SKM-1 (cell line): ENCODE measurements at regions not wholly inside any gene's neighbourhood (a gene's known extent, or its start where the extent isn't known, plus 50 kb on each side); places are given as distances from the start of the nearest gene placed in this dataset.
"Not testable (repeated sequence)": the region's sequence is repeated elsewhere in the genome, so short reads cannot be mapped to it uniquely, and the experiment has no call there.

Experiments
- DNase-seq: peaks from one replicate; lab custom pipeline; 2025; ENCODE audit not compliant: unreplicated experiment; lab: John Stamatoyannopoulos, UW

DNA sequence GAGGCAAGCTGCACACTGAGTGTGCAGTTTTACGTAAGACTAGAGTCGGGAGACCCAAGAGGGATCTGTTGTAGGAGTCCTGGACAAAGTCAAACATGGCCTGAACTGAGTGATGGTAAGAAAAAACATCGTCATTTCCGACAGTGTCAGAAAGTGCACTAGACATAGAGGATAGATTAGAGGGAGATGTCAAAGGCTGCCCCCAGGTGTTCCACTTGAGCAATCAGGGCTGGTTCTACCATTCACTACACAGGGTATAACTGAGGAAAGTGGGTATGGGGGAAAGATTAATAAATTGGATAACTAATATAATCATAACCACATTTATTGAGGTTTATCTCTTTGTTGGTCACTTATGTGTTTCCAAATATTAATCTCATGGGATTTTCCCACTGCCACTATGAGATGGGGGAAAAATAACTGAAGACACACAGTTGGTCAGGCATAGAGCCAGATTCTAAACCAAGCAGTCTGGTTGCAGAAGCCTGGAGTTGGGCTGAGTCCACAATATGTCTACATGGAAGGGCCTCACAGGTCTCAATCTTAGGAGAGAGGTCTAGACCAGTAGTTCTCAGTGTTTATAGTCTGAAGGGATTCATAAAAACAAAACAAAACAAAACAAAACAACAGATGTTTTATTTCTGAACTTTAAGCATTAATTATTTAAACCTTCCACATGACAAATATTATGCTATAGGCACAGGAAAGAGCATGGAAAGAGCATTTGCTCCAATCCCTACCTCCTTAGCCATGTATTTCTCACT is 766.5 kb downstream of the NTRK3 start:
- DNase-seq, result no peak

DNA sequence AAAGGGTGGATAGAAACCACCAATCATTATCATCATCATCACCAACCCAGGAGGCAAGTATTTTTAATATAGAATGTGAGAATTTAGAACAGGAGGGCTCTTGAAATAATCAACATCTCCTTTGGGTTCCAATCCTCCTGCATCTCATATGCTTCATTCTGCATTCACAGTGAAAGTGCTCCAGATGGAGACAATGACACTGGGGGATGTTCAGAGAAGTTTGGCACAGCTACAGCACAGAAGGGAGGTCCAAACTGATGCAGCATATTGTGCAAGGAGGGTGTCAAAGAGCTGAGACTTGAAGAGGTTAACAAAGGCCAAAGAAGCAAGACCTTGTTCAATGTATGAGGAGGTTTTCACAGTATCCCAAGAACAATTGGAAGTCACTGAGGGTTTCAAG is 767.1 kb downstream of the NTRK3 start:
- DNase-seq, result no peak

DNA sequence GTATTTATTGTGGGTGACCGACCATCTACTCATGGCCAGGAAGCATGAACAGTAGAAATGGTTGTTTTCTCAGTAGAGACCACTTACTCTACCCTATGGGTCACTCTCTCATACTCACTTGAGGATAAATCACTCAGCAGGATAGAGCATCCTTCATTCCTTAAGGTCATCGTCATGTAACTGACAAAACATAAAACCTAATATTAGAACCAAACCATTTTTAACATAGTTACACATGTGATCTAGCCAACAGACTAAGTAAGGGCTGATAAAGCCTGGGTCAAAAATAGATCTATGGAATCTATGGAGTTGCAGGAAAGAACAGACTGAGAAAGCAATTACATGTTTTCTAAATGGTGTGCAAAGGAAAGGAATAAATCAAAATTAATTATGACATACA is 769.1 kb downstream of the NTRK3 start:
- no peak for DNase-seq

DNA sequence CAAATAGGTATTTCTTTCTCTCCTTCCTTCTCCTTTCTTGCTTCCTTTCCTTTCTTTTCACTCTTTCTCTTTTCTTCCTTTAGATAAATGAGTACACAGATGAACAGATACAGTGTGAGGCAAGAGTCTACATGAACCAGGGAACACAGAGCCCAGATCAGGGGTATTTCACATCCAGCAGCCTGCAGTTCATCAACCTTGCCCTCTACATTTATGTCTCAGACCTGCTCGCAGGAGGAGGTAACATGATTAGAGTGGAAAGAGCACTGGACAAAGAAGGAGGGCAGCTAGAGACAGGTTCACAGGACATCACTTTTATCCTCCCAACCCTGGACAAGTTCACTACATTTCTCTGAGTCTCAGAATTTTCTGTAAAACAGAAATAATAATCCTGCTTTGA is 773.1 kb downstream of the NTRK3 start:
- no peak for DNase-seq

DNA sequence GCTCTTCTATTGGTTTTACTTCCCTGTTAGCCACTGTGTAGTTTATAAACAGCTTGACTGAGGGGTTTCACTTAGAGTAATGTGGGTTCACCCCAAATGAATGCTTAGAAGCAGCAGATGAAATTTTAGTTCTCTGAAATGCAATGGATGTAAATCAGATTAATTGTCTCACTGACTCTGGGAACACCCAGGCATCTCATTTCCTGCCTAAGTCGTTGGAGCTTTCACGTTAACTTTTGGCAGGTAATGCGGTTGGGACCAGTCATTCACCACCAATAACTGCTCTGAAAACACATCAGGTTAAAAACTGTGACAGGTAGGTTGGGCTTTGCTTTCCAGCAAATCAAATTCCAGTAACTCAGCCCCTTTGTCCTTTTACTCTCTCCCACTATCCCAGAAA is 775.4 kb downstream of the NTRK3 start:
- no peak for DNase-seq

DNA sequence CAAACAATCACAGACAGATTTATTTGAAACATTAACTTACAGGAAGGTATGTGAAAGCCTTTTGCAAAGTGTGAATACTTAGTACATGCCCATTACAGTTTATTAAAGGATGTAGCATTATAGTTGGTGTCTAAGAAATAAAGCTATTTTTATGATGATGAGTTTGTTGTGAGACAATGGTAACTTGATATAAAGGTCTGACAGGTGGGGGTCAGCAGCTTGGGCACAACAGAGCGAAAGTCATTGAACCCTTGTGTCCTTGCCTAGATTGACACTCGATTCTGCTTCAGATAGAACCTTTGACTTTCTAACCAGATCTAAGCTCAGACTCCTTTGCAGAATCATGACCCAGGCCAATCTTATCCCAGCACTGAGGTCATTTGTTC is 777.9 kb downstream of the NTRK3 start:
- no peak for DNase-seq

DNA sequence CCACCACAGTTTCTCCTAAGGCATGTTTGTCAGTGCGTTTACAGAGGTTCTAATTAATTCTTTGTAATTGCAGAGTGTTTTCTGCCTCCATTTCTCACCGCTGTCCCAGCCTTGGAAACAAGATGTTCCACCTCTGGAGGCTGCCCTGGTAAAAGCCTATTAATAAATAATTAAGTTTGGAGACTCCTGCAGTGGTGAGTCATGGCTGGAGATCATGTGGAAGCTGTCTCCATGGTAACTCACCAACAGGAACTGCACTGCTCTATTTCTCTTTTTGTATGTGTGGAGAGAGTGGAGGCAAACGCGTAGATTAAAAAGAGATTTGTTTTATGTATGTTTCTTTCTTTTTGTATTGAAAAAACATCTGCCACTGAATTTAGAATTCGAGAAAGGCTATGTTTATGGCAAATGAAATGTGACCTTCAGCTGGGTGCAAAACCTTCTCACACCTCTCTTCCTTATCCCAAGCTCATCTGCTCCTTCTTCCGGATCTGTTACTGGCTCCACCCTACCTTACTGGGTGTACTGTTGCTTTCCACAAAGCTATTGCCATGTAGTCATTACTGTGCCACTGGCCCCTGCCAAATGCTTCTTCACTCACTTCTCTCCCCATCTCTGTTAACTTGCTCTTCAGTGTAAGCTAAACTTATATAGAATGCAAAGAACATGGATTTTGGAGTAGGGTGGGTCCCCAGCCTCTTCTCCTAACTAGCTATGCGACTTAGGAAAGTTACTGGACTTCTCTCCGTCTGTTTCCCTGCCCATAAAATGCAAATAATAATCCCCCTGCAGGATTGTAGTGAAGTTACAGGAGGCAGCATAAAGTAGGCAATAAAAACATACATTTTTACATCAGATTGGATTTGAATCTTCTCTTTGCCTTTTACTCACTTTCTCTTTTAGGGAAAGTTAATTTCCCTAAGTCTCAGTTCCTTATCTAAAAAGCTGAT is 778.5 kb downstream of the NTRK3 start:
- DNase-seq, result no peak

DNA sequence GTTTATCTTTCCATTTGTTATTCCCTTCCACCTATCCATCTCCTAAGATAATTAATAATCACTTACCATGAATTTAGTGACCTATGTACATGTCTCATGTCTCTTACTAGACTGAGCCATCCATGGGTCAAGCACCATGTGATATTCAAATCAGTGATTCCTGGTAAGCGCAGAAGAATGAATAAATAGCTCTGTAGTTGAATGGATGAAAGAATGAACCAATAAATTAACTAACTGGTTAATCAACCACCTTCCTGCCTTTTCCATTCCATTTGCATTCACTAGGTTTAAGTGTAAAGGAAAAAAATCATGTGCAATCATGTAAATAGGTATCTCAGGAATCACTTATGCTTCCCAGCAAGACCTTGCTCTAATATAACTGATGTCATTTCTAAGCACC is 779.5 kb downstream of the NTRK3 start:
- no peak for DNase-seq

DNA sequence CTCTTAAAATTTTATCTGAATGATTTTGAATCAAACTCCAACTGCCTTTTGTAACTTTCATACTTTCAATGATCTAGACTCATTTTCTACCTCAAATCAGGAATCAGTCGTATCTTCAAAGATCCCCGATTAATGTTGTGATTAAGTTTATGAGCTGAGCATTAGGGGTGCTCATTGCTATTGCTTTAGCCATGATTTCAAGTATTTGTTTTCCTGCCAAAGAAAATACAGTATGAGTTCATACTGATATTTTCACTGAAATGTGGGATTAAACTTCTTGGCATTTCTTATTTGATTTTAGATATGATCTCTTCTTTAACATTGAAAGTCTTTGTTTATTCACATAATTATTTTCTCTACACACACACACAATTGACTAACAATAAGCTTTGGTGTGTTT is 785.6 kb downstream of the NTRK3 start:
- DNase-seq, result no peak

DNA sequence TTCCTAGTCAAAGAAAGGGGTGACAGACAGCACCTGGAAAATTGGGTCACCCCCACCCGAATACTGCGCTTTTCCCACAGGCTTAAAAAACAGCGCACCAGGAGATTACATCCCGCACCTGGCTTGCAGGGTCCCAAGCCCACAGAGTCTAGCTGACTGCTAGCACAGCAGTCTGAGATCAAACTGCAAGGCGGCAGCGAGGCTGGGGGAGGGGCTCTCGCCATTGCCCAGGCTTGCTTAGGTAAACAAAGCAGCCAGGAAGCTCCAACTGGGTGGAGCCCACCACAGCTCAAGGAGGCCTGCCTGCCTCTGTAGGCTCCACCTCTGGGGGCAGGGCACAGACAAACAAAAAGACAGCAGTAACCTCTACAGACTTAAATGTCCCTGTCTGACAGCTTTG is 792.6 kb downstream of the NTRK3 start:
- not testable (repeated sequence) for DNase-seq

DNA sequence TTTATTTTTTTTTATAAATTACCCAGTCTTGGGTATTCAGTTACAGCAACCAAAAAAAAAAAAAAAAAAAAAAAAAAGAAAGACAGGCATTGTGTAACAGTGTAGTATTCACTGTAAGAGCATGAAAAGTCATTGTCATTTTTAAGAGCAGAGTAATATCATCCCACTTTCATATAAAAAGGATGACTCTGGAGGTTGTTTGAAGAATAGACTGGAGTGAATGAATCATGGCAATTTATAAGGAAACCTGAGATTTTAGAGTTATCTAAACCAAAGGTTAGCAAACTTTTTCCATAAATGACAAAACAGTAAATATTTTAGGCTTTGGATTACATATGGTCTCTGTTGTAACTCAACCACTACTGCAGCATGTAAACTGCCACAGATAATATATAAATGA is 794.9 kb downstream of the NTRK3 start:
- DNase-seq, result no peak

DNA sequence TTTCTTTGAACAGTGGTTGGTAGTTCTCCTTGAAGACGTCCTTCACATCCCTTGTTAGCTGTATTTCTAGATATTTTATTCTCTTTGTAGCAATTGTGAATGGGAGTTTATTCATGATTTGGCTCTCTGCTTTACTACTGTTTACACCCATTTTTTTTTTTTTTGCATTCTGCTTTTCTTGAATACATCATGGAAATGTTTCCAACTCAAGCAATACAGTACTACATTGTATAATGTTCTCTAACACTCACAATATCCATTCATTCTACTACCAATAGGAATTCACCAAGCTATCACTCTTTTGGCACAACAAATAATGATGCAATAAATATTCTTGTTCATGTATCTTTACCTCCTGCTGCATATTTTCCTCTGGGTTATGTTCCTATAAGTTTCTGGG is 801.7 kb downstream of the NTRK3 start:
- no peak for DNase-seq

DNA sequence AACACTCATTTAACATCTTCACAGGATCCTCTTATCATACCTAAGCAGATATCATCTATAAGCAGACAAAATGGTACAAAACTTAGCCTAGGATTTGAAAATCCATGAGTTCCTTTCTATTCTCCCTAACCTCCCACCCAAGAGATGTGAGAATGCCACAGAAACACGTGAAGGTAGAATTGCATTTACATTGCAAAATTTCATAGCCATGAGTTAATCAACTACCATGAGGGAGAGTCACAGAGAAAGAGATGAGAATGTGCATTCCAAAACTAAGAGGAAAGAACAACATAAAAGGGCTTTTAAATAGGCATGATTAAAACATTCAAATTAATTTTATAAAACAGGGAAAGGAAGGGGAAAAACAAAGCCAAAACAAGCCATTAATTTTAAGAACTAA is 806.2 kb downstream of the NTRK3 start:
- DNase-seq, result no peak

DNA sequence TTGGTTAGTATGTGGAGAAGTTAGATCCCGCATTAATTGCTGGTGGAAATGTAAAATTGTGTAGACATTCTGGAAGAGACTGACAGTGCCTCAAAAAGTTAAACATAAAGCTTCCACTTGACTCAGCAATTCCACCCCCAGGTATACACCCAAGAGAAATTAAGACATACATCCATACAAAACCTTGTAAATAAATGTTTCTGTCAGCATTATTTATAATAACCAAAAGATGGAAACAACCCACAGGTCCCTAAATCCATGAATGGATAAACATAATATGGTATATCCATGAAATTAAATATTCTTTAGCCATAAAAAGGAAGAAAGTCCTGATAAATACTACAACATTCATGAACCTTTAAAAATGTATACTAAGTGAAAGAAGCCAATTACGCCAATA is 817.4 kb downstream of the NTRK3 start:
- no peak for DNase-seq

DNA sequence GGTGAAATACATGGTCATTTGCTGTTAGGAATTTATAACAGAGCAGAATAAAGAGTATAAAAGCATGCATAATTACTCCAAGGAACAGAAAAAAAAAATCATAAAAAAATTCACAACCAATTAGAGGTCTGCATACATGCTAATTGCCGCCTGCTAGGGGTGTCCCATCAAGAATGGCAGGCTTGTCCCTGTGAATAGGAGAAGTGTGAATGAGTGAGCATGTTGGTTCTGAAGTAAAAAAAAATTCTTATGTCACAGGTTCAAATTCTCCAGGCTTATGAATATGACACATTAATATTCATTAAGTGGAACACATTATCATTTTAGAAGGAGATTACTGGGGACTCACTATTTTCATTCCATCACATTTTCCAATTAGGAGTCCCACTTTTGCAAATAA is 822.7 kb downstream of the NTRK3 start:
- DNase-seq, result no peak

DNA sequence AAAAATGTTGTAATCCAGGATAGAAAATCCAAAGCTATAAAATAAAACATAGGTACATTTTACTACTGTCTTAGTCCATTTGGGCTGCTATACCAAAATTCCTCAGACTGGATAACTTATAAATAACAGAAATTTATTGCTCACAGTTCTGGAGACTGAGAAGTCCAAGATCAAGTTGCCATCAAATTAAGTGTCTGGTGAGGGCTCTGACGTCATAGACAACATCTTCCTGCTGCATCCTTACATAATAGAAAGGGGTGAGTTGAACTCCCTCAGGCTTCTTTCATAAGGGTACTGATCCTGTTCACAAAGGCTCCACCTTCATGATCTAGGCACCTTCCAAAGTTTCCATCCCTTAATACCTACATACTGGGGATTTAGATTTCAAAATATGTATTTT is 826.8 kb downstream of the NTRK3 start:
- DNase-seq, result no peak

DNA sequence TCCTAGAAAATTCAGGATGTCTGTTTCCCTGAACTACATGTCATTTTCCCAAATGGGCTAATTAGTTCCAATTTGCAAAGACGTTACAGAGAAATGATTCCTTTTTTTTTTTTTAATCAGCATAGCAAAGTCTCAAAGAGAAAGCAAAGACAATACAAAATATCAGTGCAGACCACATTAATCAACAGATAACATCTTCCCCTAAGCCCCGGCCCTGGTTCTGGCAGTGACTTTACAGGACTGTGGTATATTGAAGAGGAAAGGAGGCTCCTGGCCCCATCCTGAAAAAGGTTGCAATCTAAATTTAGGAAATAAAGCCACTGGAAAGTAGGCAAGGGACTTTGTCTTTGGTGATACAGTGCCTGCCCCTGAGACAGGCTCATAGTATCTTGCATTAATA is 836.5 kb downstream of the NTRK3 start:
- no peak for DNase-seq

DNA sequence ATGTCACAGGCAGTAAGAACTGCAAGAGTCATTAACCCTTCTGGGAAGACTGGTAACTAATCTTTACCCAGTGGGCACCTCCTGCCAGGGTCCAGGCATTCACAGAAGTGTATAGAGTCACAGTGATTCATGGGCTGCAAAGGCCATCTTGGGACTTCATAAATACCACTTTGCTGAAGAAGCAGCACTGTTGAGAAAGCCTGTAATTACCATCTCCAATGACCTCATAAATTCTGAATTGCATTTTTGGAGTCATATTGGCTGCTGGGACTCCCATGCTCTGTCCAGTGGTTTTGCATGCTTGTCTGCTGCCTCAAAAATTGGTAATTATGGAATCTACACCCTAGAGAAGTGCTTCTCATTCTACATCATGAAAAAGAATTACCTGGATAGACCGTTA is 837.2 kb downstream of the NTRK3 start:
- no peak for DNase-seq

DNA sequence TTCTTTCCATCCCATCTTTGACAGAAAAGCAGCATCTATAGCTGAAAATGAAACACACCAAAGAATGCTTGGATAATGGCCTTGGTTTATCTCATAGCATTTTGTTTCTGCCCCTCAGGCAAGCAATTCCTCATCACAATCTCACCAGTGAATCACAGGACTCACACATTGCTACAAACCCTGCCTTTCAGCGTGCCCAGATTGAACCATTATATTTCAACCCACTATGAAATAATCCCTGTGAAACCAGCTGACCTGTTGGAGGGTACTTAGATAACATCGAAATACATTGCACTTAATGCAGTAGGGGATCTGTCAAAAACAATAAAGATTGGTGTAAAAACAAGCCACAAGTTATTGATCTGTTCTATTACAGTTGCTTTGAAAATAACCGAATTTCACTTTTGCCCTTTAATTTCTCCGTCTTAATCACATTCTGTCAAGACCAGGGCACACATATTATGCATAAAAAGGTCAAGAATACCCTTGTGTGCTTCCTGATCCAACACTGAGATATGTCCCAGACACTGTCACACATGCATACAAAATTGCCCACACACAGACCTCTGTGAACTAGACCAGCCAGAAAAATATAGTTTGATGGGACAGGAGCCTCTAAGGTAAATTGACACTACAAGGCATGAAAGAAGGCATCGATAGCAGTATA is 839.8 kb downstream of the NTRK3 start:
- no peak for DNase-seq

DNA sequence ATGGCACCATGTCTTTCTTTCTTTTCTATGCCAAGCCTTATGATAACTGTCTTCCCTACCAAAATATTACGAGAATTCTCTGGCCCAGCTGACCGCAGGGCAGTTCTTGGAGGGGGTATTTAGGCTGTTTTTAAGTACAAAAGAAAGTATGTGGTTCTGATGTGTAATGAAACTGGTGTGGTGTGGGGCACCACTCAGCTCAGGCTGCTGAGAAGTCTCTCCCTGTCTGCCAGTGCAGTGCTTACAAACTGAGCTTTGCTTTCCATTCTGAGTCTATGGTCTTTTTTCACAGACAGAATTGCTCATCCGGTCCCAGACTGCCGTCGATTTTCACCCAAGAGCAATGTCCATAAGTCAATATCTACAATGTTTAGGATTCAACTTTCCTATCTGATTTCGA is 847.6 kb downstream of the NTRK3 start:
- no peak for DNase-seq

DNA sequence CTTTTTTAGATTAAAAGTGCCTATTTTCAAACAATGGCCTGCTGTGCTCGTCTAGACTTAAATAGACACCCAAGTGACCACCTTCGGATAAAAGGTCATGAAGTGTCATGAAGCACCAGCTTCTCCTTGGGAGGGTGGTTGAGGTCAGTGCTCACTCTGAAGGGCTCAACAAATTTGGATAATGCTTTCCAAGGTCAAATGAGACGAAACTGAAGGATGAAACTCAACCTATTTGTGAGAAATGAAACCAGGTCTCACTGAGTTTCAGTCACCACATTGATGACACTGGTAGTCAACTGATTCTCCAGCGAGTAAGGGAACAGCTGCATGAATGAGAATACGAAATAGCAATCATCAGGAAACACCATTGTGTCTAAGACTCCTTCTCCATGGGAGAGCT is 852.6 kb downstream of the NTRK3 start:
- DNase-seq, result no peak

DNA sequence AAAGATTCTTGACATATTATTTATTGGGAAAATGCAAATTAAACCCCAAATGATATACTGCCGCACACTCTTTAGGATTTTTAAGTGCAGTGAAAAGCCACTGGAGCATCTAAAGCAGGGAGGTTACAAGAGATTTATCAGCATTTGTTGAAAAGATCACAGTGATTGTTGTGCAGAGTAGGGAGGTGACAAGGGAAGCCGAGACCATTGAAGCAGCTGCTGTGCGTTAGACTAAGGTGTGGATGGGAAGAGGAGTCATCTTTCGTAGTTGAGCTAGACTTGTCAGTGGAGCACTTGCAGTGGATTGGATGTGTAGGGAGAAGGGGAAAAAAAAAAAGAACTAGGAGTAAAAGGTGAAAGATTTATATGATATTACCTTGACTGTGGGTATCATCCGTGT is 854.6 kb downstream of the NTRK3 start:
- DNase-seq, result no peak
